OCI-LY1 (cell line): ENCODE measurements at regions not wholly inside any gene's neighbourhood (a gene's known extent, or its start where the extent isn't known, plus 50 kb on each side); places are given as distances from the start of the nearest gene placed in this dataset.

Source experiments
- H2AFZ ChIP-seq: fragments of 200-600 bp; sonication (generic), shearing (Covaris generic); 2 replicates; pipeline ENCODE4 v1.6.0; 2014; ENCODE audit warnings: antibody characterized with exemption, mild to moderate bottlenecking, low read length
- H3F3A ChIP-seq: fragments of 200-600 bp; sonication (generic), shearing (Covaris generic); 2 replicates; pipeline ENCODE4 v1.6.0; 2014; ENCODE audit warnings: mild to moderate bottlenecking, antibody characterized with exemption, low read length, moderate library complexity; ENCODE audit not compliant: insufficient read depth
- H3K27ac ChIP-seq: fragments of 200-600 bp; sonication (generic); 2 replicates; pipeline ENCODE4 v1.5.1; 2014; ENCODE audit warnings: low read length, mixed run types, mild to moderate bottlenecking, low read depth; ENCODE audit not compliant: poor library complexity, severe bottlenecking
- H3K27me3 ChIP-seq: fragments of 200-600 bp; sonication (generic); 2 replicates; pipeline ENCODE4 v1.6.0; 2014; ENCODE audit warnings: antibody characterized with exemption, mild to moderate bottlenecking, low read length, moderate library complexity; ENCODE audit not compliant: insufficient read depth
- H3K36me3 ChIP-seq: fragments of 200-600 bp; sonication (generic); 2 replicates; pipeline ENCODE4 v1.6.1; 2014; ENCODE audit warnings: mild to moderate bottlenecking, antibody characterized with exemption, low read length, moderate library complexity, mixed read lengths; ENCODE audit not compliant: insufficient read depth
- H3K4me1 ChIP-seq: fragments of 200-600 bp; sonication (generic); 2 replicates; pipeline ENCODE4 v1.5.1; 2014; ENCODE audit warnings: mild to moderate bottlenecking, low read length, moderate library complexity; ENCODE audit not compliant: insufficient read depth, severe bottlenecking
- H3K4me2 ChIP-seq: fragments of 200-600 bp; sonication (generic), shearing (Covaris generic); 2 replicates; pipeline ENCODE4 v1.6.1; 2014; ENCODE audit warnings: low read length
- H3K4me3 ChIP-seq: fragments of 200-600 bp; sonication (generic); 2 replicates; pipeline ENCODE4 v1.5.1; 2014; ENCODE audit warnings: low read length, low read depth, mild to moderate bottlenecking, mixed read lengths; ENCODE audit not compliant: poor library complexity, severe bottlenecking
- H3K79me2 ChIP-seq: fragments of 200-600 bp; shearing (Covaris generic); 2 replicates; pipeline ENCODE4 v1.6.1; 2016; ENCODE audit warnings: mixed run types, low read length, mixed read lengths; ENCODE audit not compliant: insufficient read depth
- H3K9ac ChIP-seq: fragments of 200-600 bp; sonication (generic), shearing (Covaris generic); 2 replicates; pipeline ENCODE4 v1.6.1; 2014; ENCODE audit warnings: mild to moderate bottlenecking, low read length, mixed read lengths
- H3K9me2 ChIP-seq: fragments of 200-600 bp; sonication (generic), shearing (Covaris generic); 2 replicates; pipeline ENCODE4 v1.6.1; 2014; ENCODE audit warnings: low read depth, mild to moderate bottlenecking, low read length, mixed read lengths
- H3K9me3 ChIP-seq: fragments of 200-600 bp; shearing (Covaris generic); 2 replicates; pipeline ENCODE4 v1.6.1; 2014; ENCODE audit warnings: low read length, mixed read lengths
- H4K20me1 ChIP-seq: fragments of 200-600 bp; sonication (generic), shearing (Covaris generic); 2 replicates; pipeline ENCODE4 v1.6.0; 2016; ENCODE audit warnings: mild to moderate bottlenecking, low read length; ENCODE audit not compliant: insufficient read depth
- CTCF ChIP-seq: fragments of 200-600 bp; sonication (generic), shearing (Covaris generic); IDR thresholded peaks from 2 replicates; pipeline ENCODE4 v1.5.1; 2017; ENCODE audit warnings: mild to moderate bottlenecking, antibody characterized with exemption, low read length, moderate library complexity, mixed read lengths
- EZH2 ChIP-seq: fragments of 200-600 bp; sonication (generic), shearing (Covaris generic); IDR thresholded peaks from 2 replicates; pipeline ENCODE4 v1.8.0; 2017; ENCODE audit warnings: borderline replicate concordance, mixed run types, mild to moderate bottlenecking, antibody characterized with exemption, low read length, moderate library complexity, mixed read lengths

- Histone ChIP-seq H3K4me1 (peaks cover 16% of the 10 kb centered on the region), H3K27me3 (no peaks in the 10 kb centered on the region)
- TF ChIP-seq EZH2 (no peak), CTCF (no peak)
Observed at GRCh38 chr3:193778676-193779075, 185.7 kb downstream of the OPA1 start.

DNA sequence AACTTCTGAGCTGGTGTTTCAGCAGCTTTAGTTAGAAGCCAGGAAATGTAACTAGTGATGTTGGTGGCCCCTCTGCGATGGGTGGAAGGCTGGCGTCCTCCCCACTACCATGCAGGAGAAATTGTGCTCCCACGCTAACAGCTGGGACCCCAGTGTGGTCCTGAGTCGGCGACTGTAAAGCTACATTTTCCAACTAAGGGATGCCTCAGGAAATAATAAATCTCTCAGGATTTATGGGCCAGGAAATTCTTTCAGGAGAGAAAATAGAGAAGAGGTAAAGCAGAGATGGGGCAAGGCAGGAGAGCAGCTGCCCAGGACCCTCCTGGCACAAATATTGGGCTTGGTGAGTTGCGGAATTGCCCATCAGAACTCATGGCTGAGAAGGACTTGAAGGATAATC lies 186.9 kb downstream of the OPA1 start:
- TF ChIP-seq CTCF: no peak
- no peak for TF ChIP-seq EZH2
- Histone ChIP-seq H3K9me2 (no peaks in the 10 kb centered on the region), H3K4me1 (peaks cover 16% of the 10 kb centered on the region), H3K79me2 (no peaks in the 10 kb centered on the region), H3K36me3 (no peaks in the 10 kb centered on the region), H2AFZ (no peak overlapping the region), H3K4me2 (no peak overlapping the region), H3K4me3 (no peak overlapping the region), H3K9ac (no peak overlapping the region), H3K27ac (no peak overlapping the region), H3K27me3 (no peaks in the 10 kb centered on the region), H3F3A (no peaks in the 10 kb centered on the region), H4K20me1 (no peaks in the 10 kb centered on the region), H3K9me3 (no peaks in the 10 kb centered on the region)

More at GRCh38 chr3:193778676-193779075, 185.7 kb downstream of the OPA1 start:
- H4K20me1 ChIP-seq: no peaks in the 10 kb centered on the region
- no peak overlapping the region for H2AFZ ChIP-seq
- H3K9me2 ChIP-seq: no peaks in the 10 kb centered on the region
- no peak overlapping the region for H3K4me2 ChIP-seq
- no peak overlapping the region for H3K4me3 ChIP-seq
- no peak overlapping the region for H3K27ac ChIP-seq
- no peaks in the 10 kb centered on the region for H3K36me3 ChIP-seq
- H3K9ac ChIP-seq: no peak overlapping the region
- H3K79me2 ChIP-seq: no peaks in the 10 kb centered on the region
- H3K9me3 ChIP-seq: no peaks in the 10 kb centered on the region
- no peaks in the 10 kb centered on the region for H3F3A ChIP-seq

DNA sequence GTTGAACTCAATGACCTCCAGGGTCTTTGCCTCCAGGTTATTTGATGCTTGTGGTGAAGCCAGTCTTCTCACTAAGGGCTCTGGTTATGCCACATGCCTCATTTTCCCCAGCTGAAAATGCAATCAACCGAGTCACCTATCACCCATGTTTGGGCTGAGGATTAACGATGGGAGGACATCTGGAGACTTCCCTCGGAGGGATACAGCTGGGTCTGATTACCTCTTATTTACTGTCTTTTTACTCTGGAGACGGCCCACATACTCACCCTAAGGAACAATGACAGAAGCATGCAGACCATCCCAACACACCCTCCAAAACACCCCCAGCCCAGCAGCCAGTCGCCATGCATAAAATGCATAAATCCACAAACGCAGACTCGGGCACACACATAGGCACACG lies 187.4 kb downstream of the OPA1 start:
- H3K4me2 ChIP-seq: no peak overlapping the region

More for the DNA sequence above, 187.4 kb downstream of the OPA1 start:
- Histone ChIP-seq H2AFZ (no peak overlapping the region), H3K27me3 (no peaks in the 10 kb centered on the region), H3K79me2 (no peaks in the 10 kb centered on the region), H3K9me3 (no peaks in the 10 kb centered on the region), H3K4me3 (no peak overlapping the region), H4K20me1 (no peaks in the 10 kb centered on the region), H3K4me1 (peaks cover 16% of the 10 kb centered on the region), H3K9ac (no peak overlapping the region), H3K27ac (no peak overlapping the region), H3K36me3 (no peaks in the 10 kb centered on the region), H3F3A (no peaks in the 10 kb centered on the region), H3K9me2 (no peaks in the 10 kb centered on the region)
- TF ChIP-seq EZH2 (no peak), CTCF (no peak)
